ENCODE measurements at regions not wholly inside any gene's neighbourhood (a gene's known extent, or its start where the extent isn't known, plus 50 kb on each side); places are given as distances from the start of the nearest gene placed in this dataset.
"Not testable (repeated sequence)": the region's sequence is repeated elsewhere in the genome, so short reads cannot be mapped to it uniquely, and the experiment has no call there.

DNA sequence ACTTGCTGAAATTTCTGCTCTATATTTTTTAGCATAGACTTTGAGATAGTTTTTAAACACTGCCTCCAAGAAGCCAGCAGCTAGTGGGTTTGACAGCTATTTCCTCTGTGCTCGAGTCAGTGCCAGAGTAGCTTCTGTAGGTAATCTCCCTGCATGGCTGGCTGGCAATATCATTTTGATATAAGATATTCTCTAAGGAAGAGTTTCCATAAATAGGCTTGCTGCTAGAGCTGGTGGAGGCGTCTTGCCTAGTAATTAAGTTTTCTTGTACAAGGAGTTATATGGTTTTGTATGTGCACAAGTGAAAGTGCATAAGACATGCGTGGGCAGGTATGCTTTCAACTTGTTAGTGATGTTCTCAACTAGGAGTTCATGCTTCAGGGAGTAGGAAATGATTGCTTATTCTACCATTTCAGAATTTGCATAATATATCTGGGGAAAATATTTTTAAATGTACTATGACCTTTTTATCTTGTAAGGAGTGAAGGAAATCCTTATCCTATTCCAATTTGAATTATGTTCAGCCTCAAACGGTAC is 74.1 kb upstream of the CCL21 start:
- DNase-seq = no peak

DNA sequence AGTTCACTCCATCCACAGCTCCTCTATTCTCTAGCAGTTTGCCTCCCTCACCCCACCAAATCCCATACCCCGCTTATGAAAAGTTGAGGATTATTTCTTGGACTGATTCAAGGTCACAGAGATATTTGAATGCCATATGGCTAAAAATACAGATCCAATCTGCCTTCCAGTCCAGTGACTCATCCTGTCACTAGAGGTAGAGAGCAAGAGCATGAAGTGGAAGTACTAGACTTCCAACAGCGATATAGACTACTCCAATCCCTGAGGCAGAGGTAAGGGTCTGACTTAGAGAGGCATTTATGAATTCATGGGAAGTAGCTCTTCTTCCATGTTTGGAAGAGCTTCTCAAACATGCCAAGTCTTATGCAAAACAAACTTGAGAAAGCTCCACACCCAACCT is 72.4 kb upstream of the CCL21 start:
- DNase-seq = peak in 1 of 2 experiments; percentile 13

DNA sequence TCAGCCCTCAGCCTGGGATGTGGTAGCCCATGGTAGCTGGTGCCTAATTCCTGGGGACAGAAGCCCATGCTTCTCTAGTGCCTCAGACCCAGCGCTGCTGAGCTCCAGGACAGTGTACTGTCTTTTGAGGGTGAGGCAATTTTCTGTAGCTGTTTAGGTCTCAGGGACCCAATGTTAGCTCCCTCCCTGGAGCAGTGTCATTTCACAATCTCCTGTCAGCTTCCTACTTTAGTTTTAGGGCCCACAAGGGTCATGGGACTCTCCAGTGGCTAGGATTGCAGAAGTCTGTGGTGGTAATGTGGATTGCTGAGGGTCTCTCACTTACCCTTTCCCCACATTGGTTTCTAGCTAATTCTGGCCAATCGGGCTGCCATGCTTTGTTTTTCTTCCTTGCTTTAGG is 67.7 kb upstream of the CCL21 start:
- no peak for DNase-seq

DNA sequence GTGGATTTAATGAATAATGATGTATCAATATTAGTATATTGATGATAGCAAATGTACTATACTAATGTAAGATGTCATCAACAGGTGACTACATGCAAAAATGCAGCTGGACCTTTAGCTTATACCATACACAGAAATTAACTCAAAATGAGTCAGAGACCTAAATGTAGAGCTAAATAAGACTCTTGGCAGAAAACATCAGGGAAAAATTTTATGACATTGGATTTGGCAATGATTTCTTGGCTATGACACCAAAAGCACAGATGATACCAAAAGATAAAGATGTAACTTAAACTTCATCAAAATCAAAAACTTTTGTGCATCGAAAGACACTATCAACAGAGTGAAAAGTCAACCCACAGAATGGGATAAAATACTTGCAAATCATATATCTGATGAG is 64.0 kb upstream of the CCL21 start:
- DNase-seq = no peak

DNA sequence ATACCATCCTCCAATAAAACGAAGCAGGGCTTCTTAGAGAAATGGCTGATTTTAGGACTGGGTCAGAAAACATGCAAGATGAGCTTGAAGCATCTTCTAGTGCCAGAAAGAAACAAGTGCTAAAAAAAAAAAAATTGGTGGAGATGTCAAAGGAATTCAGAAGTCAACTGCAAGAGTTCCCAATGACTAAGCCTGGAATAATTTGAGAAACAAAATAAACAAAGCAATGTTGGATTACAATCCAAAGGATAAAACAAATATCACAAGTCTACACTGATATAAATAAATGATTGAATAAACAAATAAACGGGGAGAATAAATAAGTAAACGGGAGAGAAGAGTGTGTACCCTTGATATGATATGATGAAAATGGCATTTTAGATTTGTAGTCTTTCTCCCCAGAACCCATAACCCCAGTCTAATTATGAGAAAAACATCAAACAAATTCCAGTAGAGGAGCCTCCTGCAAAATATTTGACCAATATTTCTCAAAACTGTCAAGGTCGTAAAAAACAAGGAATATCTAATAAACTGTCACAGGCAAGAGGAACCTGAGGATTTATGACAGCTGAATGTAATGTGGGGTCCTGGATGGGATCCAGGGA is 63.5 kb upstream of the CCL21 start:
- DNase-seq = no peak

DNA sequence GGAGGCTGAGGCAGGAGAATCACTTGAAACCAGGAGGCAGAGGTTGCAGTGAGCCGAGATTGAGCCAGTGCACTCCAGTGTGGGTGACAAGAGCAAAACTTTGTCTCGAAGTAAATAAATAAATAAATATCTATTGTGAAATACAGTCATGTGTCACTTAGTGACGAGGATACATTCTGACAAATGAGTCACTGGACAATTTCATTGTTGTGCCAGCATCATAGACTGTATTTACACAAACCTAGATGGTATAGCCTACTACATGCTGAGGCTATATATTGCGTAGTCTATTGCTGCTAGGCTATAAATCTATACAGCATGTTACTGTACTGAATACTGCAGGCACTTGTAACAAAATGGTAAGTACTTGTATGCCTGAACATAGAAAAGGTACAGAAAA is 61.1 kb upstream of the CCL21 start:
- no peak for DNase-seq

DNA sequence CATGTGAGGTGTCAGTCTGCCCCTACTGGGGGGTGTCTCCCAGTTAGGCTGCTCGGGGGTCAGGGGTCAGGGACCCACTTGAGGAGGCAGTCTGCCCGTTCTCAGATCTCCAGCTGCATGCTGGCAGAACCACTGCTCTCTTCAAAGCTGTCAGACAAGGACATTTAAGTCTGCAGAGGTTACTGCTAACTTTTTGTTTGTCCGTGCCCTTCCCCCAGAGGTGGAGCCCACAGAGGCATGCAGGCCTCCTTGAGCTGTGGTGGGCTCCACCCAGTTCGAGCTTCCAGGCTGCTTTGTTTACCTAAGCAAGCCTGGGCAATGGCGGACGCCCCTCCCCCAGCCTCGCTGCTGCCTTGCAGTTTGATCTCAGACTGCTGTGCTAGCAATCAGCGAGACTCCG is 57.2 kb upstream of the CCL21 start:
- DNase-seq = not testable (repeated sequence)

DNA sequence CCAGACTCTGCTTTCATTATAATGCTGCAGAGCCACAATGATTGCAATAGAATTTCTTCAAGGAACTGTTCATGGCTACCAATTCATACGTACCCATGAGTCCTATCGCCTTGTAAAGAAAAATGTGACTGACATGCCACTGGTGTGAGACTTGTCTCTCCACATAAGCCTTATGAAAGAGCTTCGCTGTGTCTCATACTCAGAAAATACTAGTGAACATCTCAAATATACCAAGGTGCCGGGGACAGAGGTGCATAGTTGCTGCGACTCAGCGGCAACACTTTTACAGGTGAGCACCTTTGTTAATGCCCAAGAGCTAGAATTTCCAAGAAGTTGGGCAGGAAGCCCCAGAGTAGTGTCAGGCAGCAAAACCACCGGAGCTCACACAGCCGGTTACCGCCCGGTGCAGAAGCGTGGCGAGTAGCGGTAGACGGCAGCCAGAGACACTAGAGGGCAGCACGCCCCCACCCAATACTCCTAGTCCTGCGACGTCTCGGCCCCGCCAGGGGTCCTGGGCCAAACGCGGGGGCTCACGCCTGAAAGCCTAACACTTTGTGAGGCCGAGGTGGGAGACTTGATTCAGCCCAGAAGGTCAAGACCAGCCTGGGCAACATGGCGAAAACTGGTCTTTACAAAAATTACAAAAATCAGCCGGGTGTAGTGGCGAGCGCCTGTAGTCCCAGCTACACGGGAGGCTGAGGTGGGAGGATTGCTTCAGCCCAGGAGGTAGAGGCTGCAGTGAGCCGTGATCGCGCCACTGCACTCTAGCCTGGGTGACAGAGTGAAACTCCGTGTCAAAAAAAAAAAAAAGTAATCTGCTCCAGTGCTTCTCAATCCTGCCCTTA is 50.5 kb upstream of the CCL21 start:
- DNase-seq = peak; percentile 19 to 55
